NB4 (cell line): ENCODE measurements at regions not wholly inside any gene's neighbourhood (a gene's known extent, or its start where the extent isn't known, plus 50 kb on each side); places are given as distances from the start of the nearest gene placed in this dataset.

ENCODE experiments used
- DNase-seq: peaks from one replicate; pipeline ENCODE4 v3.0.0; 2010; ENCODE audit warnings: low read depth
- H3K4me3 ChIP-seq: one replicate; pipeline ENCODE4 v1.5.1; 2011; ENCODE audit warnings: mild to moderate bottlenecking, low read depth, low read length, moderate library complexity
- MAX ChIP-seq: IDR thresholded peaks from 2 replicates; pipeline ENCODE4 v1.6.1; 2011; ENCODE audit warnings: low read depth, low read length
- MYC ChIP-seq: IDR thresholded peaks from 2 replicates; pipeline ENCODE4 v1.6.1; 2011; ENCODE audit warnings: low read depth, low read length
- POLR2A ChIP-seq: IDR thresholded peaks from 2 replicates; pipeline ENCODE4 v1.6.1; 2011; ENCODE audit warnings: mild to moderate bottlenecking; ENCODE audit not compliant: insufficient read length; ENCODE audit errors: extremely low read depth
- TF ChIP-seq, protein P1 (sequence below): IDR thresholded peaks from one replicate; pipeline ENCODE4 v1.5.1; 2012; ENCODE audit warnings: low read depth, low read length

GRCh38 chr3:40714771-40715345, 190.1 kb downstream of the ZNF621 start:
- DNase-seq, result peak; percentile 8
- TF ChIP-seq MYC (no peak), MAX (no peak), POLR2A (no peak)
- TF ChIP-seq, protein P1, sequence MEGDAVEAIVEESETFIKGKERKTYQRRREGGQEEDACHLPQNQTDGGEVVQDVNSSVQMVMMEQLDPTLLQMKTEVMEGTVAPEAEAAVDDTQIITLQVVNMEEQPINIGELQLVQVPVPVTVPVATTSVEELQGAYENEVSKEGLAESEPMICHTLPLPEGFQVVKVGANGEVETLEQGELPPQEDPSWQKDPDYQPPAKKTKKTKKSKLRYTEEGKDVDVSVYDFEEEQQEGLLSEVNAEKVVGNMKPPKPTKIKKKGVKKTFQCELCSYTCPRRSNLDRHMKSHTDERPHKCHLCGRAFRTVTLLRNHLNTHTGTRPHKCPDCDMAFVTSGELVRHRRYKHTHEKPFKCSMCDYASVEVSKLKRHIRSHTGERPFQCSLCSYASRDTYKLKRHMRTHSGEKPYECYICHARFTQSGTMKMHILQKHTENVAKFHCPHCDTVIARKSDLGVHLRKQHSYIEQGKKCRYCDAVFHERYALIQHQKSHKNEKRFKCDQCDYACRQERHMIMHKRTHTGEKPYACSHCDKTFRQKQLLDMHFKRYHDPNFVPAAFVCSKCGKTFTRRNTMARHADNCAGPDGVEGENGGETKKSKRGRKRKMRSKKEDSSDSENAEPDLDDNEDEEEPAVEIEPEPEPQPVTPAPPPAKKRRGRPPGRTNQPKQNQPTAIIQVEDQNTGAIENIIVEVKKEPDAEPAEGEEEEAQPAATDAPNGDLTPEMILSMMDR, result no peak
- H3K4me3 ChIP-seq, result no peak overlapping the region

DNA sequence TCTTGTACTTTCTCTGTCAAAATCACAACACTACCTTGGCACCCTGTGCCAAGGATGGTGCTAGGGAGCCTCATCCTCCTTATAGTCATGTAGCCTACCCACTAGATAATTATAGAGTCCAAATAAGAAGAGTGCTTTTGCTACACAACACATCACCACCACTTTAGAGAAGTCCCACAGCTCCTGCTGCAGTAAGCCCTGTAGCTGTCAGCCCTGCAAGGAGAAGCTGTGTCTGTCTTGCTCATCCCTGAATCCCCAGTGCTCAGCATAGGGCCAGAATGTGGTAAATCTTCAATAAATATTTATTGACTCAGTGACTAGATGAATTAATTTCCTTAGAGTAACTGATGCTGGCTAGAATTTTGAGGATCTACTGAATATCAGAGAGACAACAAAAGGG, 190.8 kb downstream of the ZNF621 start:
- DNase-seq, result no peak
- H3K4me3 ChIP-seq, result no peak overlapping the region
- TF ChIP-seq POLR2A (no peak), MAX (no peak), MYC (no peak)
- TF ChIP-seq, protein P1, result no peak

- DNase-seq, result no peak
- TF ChIP-seq POLR2A, result no peak
- TF ChIP-seq, protein P1, result no peak
- TF ChIP-seq MYC, result no peak
- TF ChIP-seq MAX, result no peak
- no peak overlapping the region for H3K4me3 ChIP-seq
Observed at GRCh38 chr3:40717471-40717870, 192.7 kb downstream of the ZNF621 start.

DNA sequence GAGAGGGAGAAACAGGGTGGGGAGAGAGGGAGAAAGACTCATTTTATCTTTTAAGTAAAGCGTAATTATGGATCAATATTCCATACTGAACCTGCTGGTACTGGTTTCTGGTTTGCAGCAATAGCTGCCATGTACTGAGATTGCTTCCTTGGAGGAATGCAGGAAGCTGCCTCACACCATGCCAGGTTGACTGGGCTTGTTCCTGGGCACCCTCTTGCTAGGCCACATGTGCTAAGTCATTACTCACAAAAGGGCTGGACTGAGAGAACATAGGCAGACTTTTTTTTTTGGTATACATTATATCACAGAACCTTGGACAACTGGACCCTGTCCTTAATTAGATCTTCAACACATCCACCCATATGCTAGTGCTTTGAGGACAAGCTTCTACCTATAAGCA, 193.4 kb downstream of the ZNF621 start:
- H3K4me3 ChIP-seq, result no peak overlapping the region
- TF ChIP-seq POLR2A (no peak), MAX (no peak), MYC (no peak)
- TF ChIP-seq, protein P1, result no peak
- DNase-seq, result no peak

DNA sequence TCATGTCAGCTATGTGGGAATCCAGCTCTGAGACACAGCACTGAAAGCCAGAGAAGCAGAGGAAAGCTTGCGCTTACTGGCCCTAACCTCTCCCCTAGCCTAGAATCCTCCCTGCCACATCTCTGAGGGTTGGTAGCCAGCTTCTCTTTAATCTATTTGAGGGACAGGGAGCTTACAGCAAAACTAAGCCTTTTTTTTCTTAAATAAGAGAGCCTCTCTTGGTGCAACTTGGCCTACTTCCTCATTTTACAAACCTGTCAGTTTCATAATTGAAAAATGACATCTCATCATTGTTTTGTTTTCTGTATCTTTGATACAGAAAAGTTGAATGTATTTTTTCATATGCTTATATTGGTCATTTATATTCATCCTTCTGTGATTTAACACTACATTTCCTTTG, 193.9 kb downstream of the ZNF621 start:
- TF ChIP-seq MYC (no peak), POLR2A (no peak), MAX (no peak)
- TF ChIP-seq, protein P1, result no peak
- no peak overlapping the region for H3K4me3 ChIP-seq
- peak; percentile 41 for DNase-seq
